ENCODE measurements at regions not wholly inside any gene's neighbourhood (a gene's known extent, or its start where the extent isn't known, plus 50 kb on each side); places are given as distances from the start of the nearest gene placed in this dataset.

GRCh38 chr7:25520516-25520915, 292.2 kb upstream of the NPVF start:
- DNase-seq = no peak

- no peak for DNase-seq
Measured at GRCh38 chr7:25521236-25521635, 292.9 kb upstream of the NPVF start.

- no peak for DNase-seq
Measured at GRCh38 chr7:25522727-25523126, 294.4 kb upstream of the NPVF start.

- DNase-seq = no peak
Measured at GRCh38 chr7:25527665-25528170, 299.4 kb upstream of the NPVF start.

- DNase-seq = no peak
Measured at GRCh38 chr7:25529320-25529719, 301.0 kb upstream of the NPVF start.

GRCh38 chr7:25536851-25537250, 308.6 kb upstream of the NPVF start:
- no peak for DNase-seq

- no peak for DNase-seq
Measured at GRCh38 chr7:25537662-25538375, 309.5 kb upstream of the NPVF start.

GRCh38 chr7:25541094-25541821, 313.0 kb upstream of the NPVF start:
- DNase-seq = no peak

GRCh38 chr7:25541877-25542276, 313.6 kb upstream of the NPVF start:
- DNase-seq = no peak

- no peak for DNase-seq
Measured at GRCh38 chr7:25543210-25543609, 314.9 kb upstream of the NPVF start.

GRCh38 chr7:25543798-25544197, 315.5 kb upstream of the NPVF start:
- no peak for DNase-seq

GRCh38 chr7:25544254-25544653, 316.0 kb upstream of the NPVF start:
- no peak for DNase-seq

GRCh38 chr7:25545124-25546008, 317.1 kb upstream of the NPVF start:
- DNase-seq = no peak

GRCh38 chr7:25546306-25546705, 318.0 kb upstream of the NPVF start:
- no peak for DNase-seq

GRCh38 chr7:25549271-25549921, 321.1 kb upstream of the NPVF start:
- no peak for DNase-seq

GRCh38 chr7:25550149-25550548, 321.9 kb upstream of the NPVF start:
- DNase-seq = no peak

- DNase-seq = no peak
Measured at GRCh38 chr7:25552998-25553397, 324.7 kb upstream of the NPVF start.

- DNase-seq = no peak
Measured at GRCh38 chr7:25553580-25554291, 325.4 kb upstream of the NPVF start.

GRCh38 chr7:25557379-25557917, 329.2 kb upstream of the NPVF start:
- no peak for DNase-seq

- DNase-seq = no peak
Measured at GRCh38 chr7:25557930-25558329, 329.6 kb upstream of the NPVF start.

GRCh38 chr7:25558605-25559004, 330.3 kb upstream of the NPVF start:
- no peak for DNase-seq

All from NCI-H345 (cell line).